ENCODE measurements at regions not wholly inside any gene's neighbourhood (a gene's known extent, or its start where the extent isn't known, plus 50 kb on each side); places are given as distances from the start of the nearest gene placed in this dataset.

- Histone ChIP-seq H3K36me3 (ENCODE audit: control insufficient read depth in 2 of 2, insufficient read depth in 1 of 2, low read length in 2 of 2) (no peaks in the 10 kb centered on the region), H3K4me1 (ENCODE audit: control insufficient read depth, insufficient read depth, low read length) (no peaks in the 10 kb centered on the region), H3K27ac (ENCODE audit: extremely low read depth, low read depth, low read length) (no peak overlapping the region), H3K4me3 (ENCODE audit: low read depth, low read length) (no peak overlapping the region), H3K9me3 (ENCODE audit: control insufficient read depth, insufficient read depth, low read depth, low read length) (no peaks in the 10 kb centered on the region)
- ChIA-PET POLR2A (no interaction called here), CTCF (no interaction called here)
- TF ChIP-seq REST (tag by site-specific recombination; IDR thresholded peaks at IDR 0.05), result no peak
- TF ChIP-seq ZNF239 (tag by site-specific recombination; IDR thresholded peaks at IDR 0.05), result no peak
- TF ChIP-seq ZNF692 (tag by site-specific recombination; IDR thresholded peaks at IDR 0.05), result no peak
- TF ChIP-seq RBAK (tag by site-specific recombination; IDR thresholded peaks at IDR 0.05), result no peak
- TF ChIP-seq ZNF324 (tag by site-specific recombination; IDR thresholded peaks at IDR 0.05), result no peak
- no peak for TF ChIP-seq ZNF202 (tag by site-specific recombination; IDR thresholded peaks at IDR 0.05; ENCODE audit: borderline replicate concordance)
- TF ChIP-seq ZNF146 (tag by site-specific recombination; IDR thresholded peaks at IDR 0.05), result no peak
- TF ChIP-seq ZNF211 (tag by site-specific recombination; IDR thresholded peaks at IDR 0.05; ENCODE audit: low read depth), result no peak
- no peak for TF ChIP-seq ZNF548 (tag by site-specific recombination; IDR thresholded peaks at IDR 0.05)
- no peak for TF ChIP-seq ZBTB44 (tag by site-specific recombination; IDR thresholded peaks at IDR 0.05)
- TF ChIP-seq ZNF501 (tag by site-specific recombination; IDR thresholded peaks at IDR 0.05), result no peak
These were observed 230.7 kb upstream of the SYT10 start for GRCh38 chr12:33670284-33670683.

- Histone ChIP-seq H3K4me3 (ENCODE audit: low read depth, low read length) (no peak overlapping the region), H3K27ac (ENCODE audit: extremely low read depth, low read depth, low read length) (no peak overlapping the region), H3K9me3 (ENCODE audit: control insufficient read depth, insufficient read depth, low read depth, low read length) (no peaks in the 10 kb centered on the region), H3K4me1 (ENCODE audit: control insufficient read depth, insufficient read depth, low read length) (no peaks in the 10 kb centered on the region), H3K36me3 (ENCODE audit: control insufficient read depth in 2 of 2, insufficient read depth in 1 of 2, low read length in 2 of 2) (no peaks in the 10 kb centered on the region)
- CTCF ChIA-PET, result no interaction called here
- POLR2A ChIA-PET, result no interaction called here
- no peak for TF ChIP-seq ZNF777 (tag by site-specific recombination; IDR thresholded peaks at IDR 0.05; ENCODE audit: borderline replicate concordance)
- TF ChIP-seq ZNF76 (tag by site-specific recombination; IDR thresholded peaks at IDR 0.05; ENCODE audit: borderline replicate concordance, low read depth), result no peak
- no peak for TF ChIP-seq ZBTB7A (tag by site-specific recombination; IDR thresholded peaks at IDR 0.05; ENCODE audit: low read depth)
- no peak for TF ChIP-seq ZNF660 (tag by site-specific recombination; IDR thresholded peaks at IDR 0.05)
- TF ChIP-seq ZNF571 (tag by site-specific recombination; IDR thresholded peaks at IDR 0.05), result no peak
- no peak for TF ChIP-seq ZNF211 (tag by site-specific recombination; IDR thresholded peaks at IDR 0.05; ENCODE audit: low read depth)
- no peak for TF ChIP-seq ZSCAN4 (tag by site-specific recombination; IDR thresholded peaks at IDR 0.05)
- TF ChIP-seq ZBTB48 (tag by site-specific recombination; IDR thresholded peaks at IDR 0.05), result no peak
- no peak for TF ChIP-seq ZNF692 (tag by site-specific recombination; IDR thresholded peaks at IDR 0.05)
- no peak for TF ChIP-seq HIC1 (tag by site-specific recombination; IDR thresholded peaks at IDR 0.05)
- no peak for TF ChIP-seq ZNF704 (tag by site-specific recombination; IDR thresholded peaks at IDR 0.05)
- TF ChIP-seq KLF9 (tag by site-specific recombination; IDR thresholded peaks at IDR 0.05; ENCODE audit: low read depth), result no peak
- TF ChIP-seq BCL11A (tag by site-specific recombination; IDR thresholded peaks at IDR 0.05; ENCODE audit: low read depth), result no peak
These were observed 232.1 kb upstream of the SYT10 start for GRCh38 chr12:33671676-33672075.
